ENCODE measurements at regions not wholly inside any gene's neighbourhood (a gene's known extent, or its start where the extent isn't known, plus 50 kb on each side); places are given as distances from the start of the nearest gene placed in this dataset.

DNA sequence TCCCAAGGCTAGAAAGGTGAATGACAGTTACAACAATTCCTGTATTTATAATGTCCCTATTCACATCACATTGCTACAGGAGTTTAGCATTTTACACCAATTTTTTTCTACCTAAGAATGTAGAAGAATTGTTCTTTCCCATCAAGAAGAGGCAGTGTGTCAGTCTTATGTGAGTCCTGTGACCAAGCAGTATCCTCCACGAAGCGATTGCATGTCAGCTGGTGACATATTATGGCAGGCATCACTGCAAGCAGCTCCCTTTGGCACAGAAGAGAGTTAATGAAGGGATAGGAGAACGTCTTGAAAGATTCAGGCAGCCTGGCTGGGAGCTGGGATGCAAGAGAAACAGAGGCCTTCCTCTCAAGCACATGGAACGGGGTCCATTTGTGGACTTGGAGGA, 199.8 kb downstream of the SMC2 start:
- DNase-seq (ENCODE audit: insufficient read length, low spot score, missing footprints) = no peak
- Histone ChIP-seq H3K27ac (ENCODE audit: low read depth, low read length) (no peak overlapping the region), H3K9me3 (ENCODE audit: low read depth, low read length) (no peaks in the 10 kb centered on the region), H3K4me3 (ENCODE audit: insufficient read depth, low read length) (no peak overlapping the region), H3K79me2 (ENCODE audit: insufficient read depth, low read length) (no peaks in the 10 kb centered on the region), H2AFZ (ENCODE audit: low read length) (no peak overlapping the region), H3K36me3 (ENCODE audit: insufficient read depth, low read length) (no peaks in the 10 kb centered on the region), H4K20me1 (ENCODE audit: insufficient read depth, low read length) (no peaks in the 10 kb centered on the region), H3K4me1 (ENCODE audit: insufficient read depth, low read length) (no peaks in the 10 kb centered on the region), H3K27me3 (ENCODE audit: insufficient read depth, low read length) (no peaks in the 10 kb centered on the region), H3K4me2 (ENCODE audit: insufficient read depth, low read length) (no peak overlapping the region)
- TF ChIP-seq, protein P1, sequence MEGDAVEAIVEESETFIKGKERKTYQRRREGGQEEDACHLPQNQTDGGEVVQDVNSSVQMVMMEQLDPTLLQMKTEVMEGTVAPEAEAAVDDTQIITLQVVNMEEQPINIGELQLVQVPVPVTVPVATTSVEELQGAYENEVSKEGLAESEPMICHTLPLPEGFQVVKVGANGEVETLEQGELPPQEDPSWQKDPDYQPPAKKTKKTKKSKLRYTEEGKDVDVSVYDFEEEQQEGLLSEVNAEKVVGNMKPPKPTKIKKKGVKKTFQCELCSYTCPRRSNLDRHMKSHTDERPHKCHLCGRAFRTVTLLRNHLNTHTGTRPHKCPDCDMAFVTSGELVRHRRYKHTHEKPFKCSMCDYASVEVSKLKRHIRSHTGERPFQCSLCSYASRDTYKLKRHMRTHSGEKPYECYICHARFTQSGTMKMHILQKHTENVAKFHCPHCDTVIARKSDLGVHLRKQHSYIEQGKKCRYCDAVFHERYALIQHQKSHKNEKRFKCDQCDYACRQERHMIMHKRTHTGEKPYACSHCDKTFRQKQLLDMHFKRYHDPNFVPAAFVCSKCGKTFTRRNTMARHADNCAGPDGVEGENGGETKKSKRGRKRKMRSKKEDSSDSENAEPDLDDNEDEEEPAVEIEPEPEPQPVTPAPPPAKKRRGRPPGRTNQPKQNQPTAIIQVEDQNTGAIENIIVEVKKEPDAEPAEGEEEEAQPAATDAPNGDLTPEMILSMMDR (IDR thresholded peaks at IDR 0.05; ENCODE audit: extremely low read depth, low read depth, low read length) = no peak

DNA sequence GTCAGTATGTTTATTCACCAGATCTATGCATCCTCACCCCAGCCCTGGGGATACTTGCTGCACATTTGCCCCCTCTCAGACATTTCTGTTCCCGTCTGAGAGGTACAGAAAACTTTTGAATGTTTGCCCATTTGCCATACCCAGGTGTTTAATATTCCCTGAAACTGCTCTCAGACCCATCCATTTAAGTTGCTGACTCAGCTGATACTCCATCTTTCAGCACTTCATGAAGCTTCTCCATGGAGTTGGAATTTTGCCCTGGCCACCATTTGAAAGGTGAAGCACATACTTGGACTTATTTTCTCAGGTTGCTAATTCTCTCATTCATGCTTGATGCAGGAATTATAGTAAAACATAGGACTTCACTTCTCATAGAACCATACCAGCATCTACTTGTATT, 203.9 kb upstream of the OR13F1 start:
- H3K4me2 ChIP-seq (ENCODE audit: insufficient read depth, low read length) = no peak overlapping the region
- H3K79me2 ChIP-seq (ENCODE audit: insufficient read depth, low read length) = no peaks in the 10 kb centered on the region
- H4K20me1 ChIP-seq (ENCODE audit: insufficient read depth, low read length) = no peaks in the 10 kb centered on the region
- H3K9me3 ChIP-seq (ENCODE audit: low read depth, low read length) = no peaks in the 10 kb centered on the region
- H3K27ac ChIP-seq (ENCODE audit: low read depth, low read length) = no peak overlapping the region
- no peaks in the 10 kb centered on the region for H3K36me3 ChIP-seq (ENCODE audit: insufficient read depth, low read length)
- H3K4me3 ChIP-seq (ENCODE audit: insufficient read depth, low read length) = no peak overlapping the region
- TF ChIP-seq, protein P1 (IDR thresholded peaks at IDR 0.05; ENCODE audit: extremely low read depth, low read depth, low read length) = no peak
- DNase-seq (ENCODE audit: insufficient read length, low spot score, missing footprints) = no peak
- H3K4me1 ChIP-seq (ENCODE audit: insufficient read depth, low read length) = no peaks in the 10 kb centered on the region
- no peak overlapping the region for H2AFZ ChIP-seq (ENCODE audit: low read length)
- no peaks in the 10 kb centered on the region for H3K27me3 ChIP-seq (ENCODE audit: insufficient read depth, low read length)

DNA sequence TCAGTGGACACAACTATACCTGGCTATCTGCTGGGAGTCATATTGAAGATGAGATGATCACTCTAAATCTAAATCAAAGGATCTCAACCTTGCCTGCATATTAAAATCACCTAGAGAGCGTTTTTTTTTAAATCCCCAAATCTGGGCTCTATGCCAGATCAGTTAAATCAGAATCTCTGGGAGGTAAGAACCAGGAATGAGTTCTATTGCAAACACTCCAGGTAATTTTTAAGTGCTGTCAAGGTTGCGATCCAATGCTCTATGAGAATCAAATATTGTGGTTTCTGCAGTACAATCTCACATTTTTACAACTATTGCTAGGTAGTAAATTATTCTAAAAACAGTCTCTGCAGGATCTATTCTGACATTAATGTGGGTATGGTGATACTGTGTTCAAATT, 202.3 kb upstream of the OR13F1 start:
- Histone ChIP-seq H3K79me2 (ENCODE audit: insufficient read depth, low read length) (no peaks in the 10 kb centered on the region), H3K4me3 (ENCODE audit: insufficient read depth, low read length) (no peak overlapping the region), H3K36me3 (ENCODE audit: insufficient read depth, low read length) (no peaks in the 10 kb centered on the region), H3K9me3 (ENCODE audit: low read depth, low read length) (no peaks in the 10 kb centered on the region), H3K27ac (ENCODE audit: low read depth, low read length) (no peak overlapping the region), H4K20me1 (ENCODE audit: insufficient read depth, low read length) (no peaks in the 10 kb centered on the region), H3K4me1 (ENCODE audit: insufficient read depth, low read length) (no peaks in the 10 kb centered on the region), H3K27me3 (ENCODE audit: insufficient read depth, low read length) (no peaks in the 10 kb centered on the region), H3K4me2 (ENCODE audit: insufficient read depth, low read length) (no peak overlapping the region), H2AFZ (ENCODE audit: low read length) (no peak overlapping the region)
- TF ChIP-seq, protein P1 (IDR thresholded peaks at IDR 0.05; ENCODE audit: extremely low read depth, low read depth, low read length) = no peak
- DNase-seq (ENCODE audit: insufficient read length, low spot score, missing footprints) = no peak

- H3K4me1 ChIP-seq (ENCODE audit: insufficient read depth, low read length) = no peaks in the 10 kb centered on the region
- TF ChIP-seq, protein P1 (IDR thresholded peaks at IDR 0.05; ENCODE audit: extremely low read depth, low read depth, low read length) = no peak
- no peaks in the 10 kb centered on the region for H3K27me3 ChIP-seq (ENCODE audit: insufficient read depth, low read length)
- H3K27ac ChIP-seq (ENCODE audit: low read depth, low read length) = no peak overlapping the region
- H2AFZ ChIP-seq (ENCODE audit: low read length) = no peak overlapping the region
- DNase-seq (ENCODE audit: insufficient read length, low spot score, missing footprints) = no peak
- no peaks in the 10 kb centered on the region for H4K20me1 ChIP-seq (ENCODE audit: insufficient read depth, low read length)
- no peak overlapping the region for H3K4me2 ChIP-seq (ENCODE audit: insufficient read depth, low read length)
- H3K9me3 ChIP-seq (ENCODE audit: low read depth, low read length) = no peaks in the 10 kb centered on the region
- no peak overlapping the region for H3K4me3 ChIP-seq (ENCODE audit: insufficient read depth, low read length)
- H3K79me2 ChIP-seq (ENCODE audit: insufficient read depth, low read length) = no peaks in the 10 kb centered on the region
- no peaks in the 10 kb centered on the region for H3K36me3 ChIP-seq (ENCODE audit: insufficient read depth, low read length)
Observed at GRCh38 chr9:104302775-104303174, 201.3 kb upstream of the OR13F1 start.
